Naive B cell (primary cell): ENCODE measurements at regions not wholly inside any gene's neighbourhood (a gene's known extent, or its start where the extent isn't known, plus 50 kb on each side); places are given as distances from the start of the nearest gene placed in this dataset.

Experiments used
- ATAC-seq, 2 donors: fragments of 150-1000 bp; cut with Tn5 transposase; 2 replicates each; pipeline ENCODE4 v1.10.0; 2021; ENCODE audit warnings: low read depth in 2 of 2, mild to moderate bottlenecking in 2 of 2, moderate library complexity in 2 of 2
- DNase-seq: peaks from one replicate; pipeline ENCODE4 v3.0.0; 2022
- H3K27ac Mint-ChIP-seq, 6 donors: one replicate each; pipeline ENCODE4 v1.8.0; 2020 to 2022; ENCODE audit warnings: mild to moderate bottlenecking in 6 of 6, mixed read lengths in 6 of 6, moderate library complexity in 5 of 6, inconsistent platforms in 2 of 6
- H3K27me3 Mint-ChIP-seq, 3 donors: one replicate each; pipeline ENCODE4 v1.8.0; 2021 to 2022; ENCODE audit warnings: mixed read lengths in 3 of 3, mild to moderate bottlenecking in 1 of 3
- H3K36me3 Mint-ChIP-seq, 2 donors: one replicate each; pipeline ENCODE4 v1.8.0; 2020 to 2022; ENCODE audit warnings: mixed read lengths in 2 of 2, inconsistent platforms in 1 of 2, mild to moderate bottlenecking in 1 of 2
- H3K4me1 Mint-ChIP-seq, 3 donors: one replicate each; pipeline ENCODE4 v1.8.0; 2020 to 2022; ENCODE audit warnings: mixed read lengths in 3 of 3, inconsistent platforms in 1 of 3, mild to moderate bottlenecking in 1 of 3, moderate library complexity in 1 of 3
- H3K4me3 Mint-ChIP-seq, 8 donors: one replicate each; pipeline ENCODE4 v1.8.0; 2020 to 2022; ENCODE audit warnings: mild to moderate bottlenecking in 8 of 8, mixed read lengths in 8 of 8, moderate library complexity in 8 of 8, inconsistent platforms in 2 of 8
- H3K9me3 Mint-ChIP-seq, 7 donors: one replicate each; pipeline ENCODE4 v1.8.0; 2020 to 2022; ENCODE audit warnings: mixed read lengths in 7 of 7, mild to moderate bottlenecking in 5 of 7, inconsistent platforms in 2 of 7, moderate library complexity in 1 of 7

DNA sequence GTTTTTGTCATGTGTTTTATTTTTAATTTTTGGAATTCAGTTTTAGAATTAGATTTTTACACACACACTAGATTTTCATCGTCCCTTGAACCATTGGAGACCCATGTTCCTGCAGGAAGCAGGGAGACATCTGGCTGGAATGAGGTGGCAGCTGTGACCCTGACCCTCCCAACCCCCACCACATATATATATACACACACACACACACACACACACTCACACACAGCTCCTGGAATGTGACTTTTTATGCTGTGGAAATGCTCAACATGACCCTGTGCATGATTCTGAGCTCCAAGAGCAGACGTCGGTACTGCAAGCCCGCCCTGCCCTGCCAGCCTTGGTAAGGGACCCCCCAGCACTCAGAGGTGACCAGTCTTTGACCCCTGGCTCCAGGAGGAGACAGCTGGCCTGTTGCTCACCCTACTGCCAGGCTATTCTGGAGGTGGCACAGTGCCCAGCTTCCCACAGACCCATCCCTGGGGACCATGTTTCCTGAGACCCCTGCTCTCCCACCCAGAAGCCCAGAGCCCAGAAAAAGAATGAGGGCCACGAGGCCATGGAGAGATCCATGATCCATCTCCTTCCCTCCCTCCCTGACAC lies 103.2 kb upstream of the VSTM2B start:
- Mint-ChIP-seq H3K4me1 (no peaks in the 10 kb centered on the region), H3K27ac (peak overlapping the region in 1 of 6 donors; percentile 20), H3K27me3 (no peaks in the 10 kb centered on the region), H3K36me3 (no peaks in the 10 kb centered on the region), H3K4me3 (peak overlapping the region in 1 of 8 donors; percentile 67), H3K9me3 (peaks cover 5 to 18% (median 8%) of the 10 kb centered on the region in 7 donors)
- ATAC-seq (no peak), DNase-seq (no peak)

DNA sequence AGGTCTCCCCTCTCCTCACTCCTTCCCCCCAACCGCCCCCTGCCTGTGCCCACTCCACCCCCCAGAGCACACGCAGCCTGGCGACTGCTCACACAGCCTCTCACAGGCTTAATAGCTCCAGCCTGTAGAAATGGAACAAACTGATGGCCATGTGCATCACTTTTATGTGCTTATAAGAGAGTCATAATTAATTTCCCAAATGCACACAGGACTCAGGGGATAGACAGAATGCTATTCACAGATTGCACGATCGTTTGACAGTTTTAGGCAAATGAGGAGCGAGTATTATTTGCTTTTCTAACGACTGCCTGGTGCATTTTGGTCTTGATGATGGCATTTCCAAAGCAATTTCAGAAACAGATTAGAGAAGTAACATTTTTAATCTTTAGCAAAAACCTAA lies 97.7 kb upstream of the VSTM2B start:
- no peak overlapping the region for H3K27ac Mint-ChIP-seq
- no peaks in the 10 kb centered on the region for H3K27me3 Mint-ChIP-seq
- no peaks in the 10 kb centered on the region for H3K4me1 Mint-ChIP-seq
- ATAC-seq (no peak), DNase-seq (no peak)
- no peak overlapping the region for H3K4me3 Mint-ChIP-seq
- no peaks in the 10 kb centered on the region for H3K36me3 Mint-ChIP-seq
- peaks cover 0 to 18% (median 8%) of the 10 kb centered on the region in 7 donors for H3K9me3 Mint-ChIP-seq

DNA sequence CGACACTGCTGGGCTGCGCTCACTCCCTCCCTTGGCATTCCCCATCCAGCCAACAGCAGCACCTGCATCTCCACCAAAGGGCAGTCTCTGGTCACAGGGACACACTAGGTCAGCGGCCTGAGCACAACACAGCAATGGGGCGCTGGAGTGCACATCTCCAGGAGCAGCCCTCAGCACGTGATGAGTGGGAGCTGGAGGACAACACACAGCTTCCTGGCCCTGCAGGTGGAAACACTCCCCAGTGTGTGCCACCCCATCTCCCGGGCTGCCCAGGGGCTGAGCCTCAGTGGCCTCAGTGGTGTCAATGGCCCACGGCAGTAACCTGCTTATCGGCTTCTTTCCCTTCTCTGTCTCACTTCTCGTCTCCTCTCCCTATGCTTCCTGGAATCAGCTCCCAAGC lies 96.8 kb upstream of the VSTM2B start:
- no peaks in the 10 kb centered on the region for H3K36me3 Mint-ChIP-seq
- no peaks in the 10 kb centered on the region for H3K4me1 Mint-ChIP-seq
- DNase-seq (no peak), ATAC-seq (no peak)
- H3K9me3 Mint-ChIP-seq, result peaks cover under 1 to 12% (median 5%) of the 10 kb centered on the region in 7 donors
- H3K4me3 Mint-ChIP-seq, result no peak overlapping the region
- no peak overlapping the region for H3K27ac Mint-ChIP-seq
- no peaks in the 10 kb centered on the region for H3K27me3 Mint-ChIP-seq

DNA sequence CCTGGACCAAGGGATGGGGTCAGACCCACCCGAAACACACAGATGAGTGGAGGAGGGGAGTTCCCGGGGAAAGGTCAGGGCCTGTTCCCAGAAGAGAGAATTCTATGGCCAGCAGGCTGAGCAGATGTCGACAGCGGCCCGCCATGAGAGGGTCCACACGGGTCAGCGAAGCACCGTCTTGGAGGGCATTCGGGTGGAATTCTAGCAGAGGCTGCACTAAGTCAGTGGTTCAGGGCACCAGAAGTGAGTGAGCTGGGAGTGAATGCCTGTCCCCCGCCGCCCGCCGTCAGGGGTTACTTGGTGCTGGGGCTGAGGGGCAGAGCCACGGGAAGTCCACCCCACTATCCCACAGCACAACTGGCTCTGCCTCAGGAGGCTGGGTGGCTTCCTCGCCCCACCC lies 96.2 kb upstream of the VSTM2B start:
- Mint-ChIP-seq H3K4me3 (no peak overlapping the region), H3K9me3 (peaks cover 1 to 12% (median 5%) of the 10 kb centered on the region in 7 donors), H3K4me1 (no peaks in the 10 kb centered on the region), H3K27me3 (no peaks in the 10 kb centered on the region), H3K36me3 (no peaks in the 10 kb centered on the region), H3K27ac (no peak overlapping the region)
- no peak for DNase-seq
- ATAC-seq, result no peak

DNA sequence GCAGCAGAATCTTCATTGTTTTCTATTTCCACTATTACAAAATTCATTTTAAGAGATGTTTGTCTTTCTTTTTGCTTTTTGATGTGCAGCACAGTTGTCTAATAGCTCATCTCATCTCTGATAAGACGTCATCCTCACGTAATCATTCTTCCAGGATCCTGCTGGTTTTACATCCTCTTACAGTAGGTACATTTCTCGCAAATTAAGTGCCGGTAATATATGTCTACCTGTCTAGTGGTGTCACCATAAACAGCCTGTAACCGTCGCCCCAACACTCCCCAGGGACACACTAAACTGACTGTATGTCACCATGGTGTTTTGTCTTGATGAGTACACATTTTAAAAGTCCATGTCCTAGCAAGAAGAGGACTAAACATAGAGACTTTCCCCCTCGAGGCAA lies 94.5 kb upstream of the VSTM2B start:
- Mint-ChIP-seq H3K27me3 (no peaks in the 10 kb centered on the region), H3K36me3 (no peaks in the 10 kb centered on the region), H3K4me3 (no peak overlapping the region), H3K27ac (no peak overlapping the region), H3K4me1 (no peaks in the 10 kb centered on the region), H3K9me3 (peaks cover 3 to 16% (median 5%) of the 10 kb centered on the region in 7 donors)
- no peak for ATAC-seq
- DNase-seq, result no peak

DNA sequence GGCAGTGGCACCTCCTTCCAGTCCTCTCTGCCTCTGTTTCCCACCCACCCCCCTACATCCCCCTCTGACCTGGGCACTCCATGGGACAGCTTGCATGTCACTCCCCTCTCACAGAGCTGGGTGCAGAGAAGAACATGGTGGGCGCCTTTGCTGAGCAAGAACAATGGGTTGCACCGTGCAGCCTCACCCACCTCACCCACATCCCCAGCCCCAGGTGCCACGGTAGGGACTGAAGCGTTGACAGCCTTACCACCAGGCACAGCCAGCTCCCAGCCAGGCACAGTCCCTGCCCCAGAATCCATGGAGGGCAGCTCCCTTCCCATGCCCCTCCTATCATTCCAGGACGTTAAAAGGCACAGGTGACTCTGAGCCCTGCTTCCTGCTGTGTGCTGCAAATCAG lies 93.1 kb upstream of the VSTM2B start:
- Mint-ChIP-seq H3K4me3 (no peak overlapping the region), H3K36me3 (no peaks in the 10 kb centered on the region), H3K9me3 (peaks cover 0 to 16% (median 6%) of the 10 kb centered on the region in 7 donors), H3K27ac (no peak overlapping the region), H3K27me3 (no peaks in the 10 kb centered on the region), H3K4me1 (no peaks in the 10 kb centered on the region)
- no peak for DNase-seq
- ATAC-seq, result no peak

GRCh38 chr19:29436591-29437103 lies 89.1 kb upstream of the VSTM2B start:
- Mint-ChIP-seq H3K4me1 (no peaks in the 10 kb centered on the region), H3K9me3 (peaks cover 1 to 21% (median 10%) of the 10 kb centered on the region in 7 donors), H3K27ac (no peak overlapping the region), H3K27me3 (no peaks in the 10 kb centered on the region), H3K36me3 (no peaks in the 10 kb centered on the region), H3K4me3 (no peak overlapping the region)
- ATAC-seq (no peak), DNase-seq (no peak)

- no peak for ATAC-seq
- DNase-seq, result no peak
- Mint-ChIP-seq H3K4me3 (no peak overlapping the region), H3K4me1 (no peaks in the 10 kb centered on the region), H3K27me3 (no peaks in the 10 kb centered on the region), H3K36me3 (no peaks in the 10 kb centered on the region), H3K27ac (no peak overlapping the region), H3K9me3 (peaks cover 8 to 32% (median 16%) of the 10 kb centered on the region in 7 donors)
Observed at GRCh38 chr19:29439021-29439420, 86.8 kb upstream of the VSTM2B start.

- Mint-ChIP-seq H3K27ac (no peak overlapping the region), H3K36me3 (no peaks in the 10 kb centered on the region), H3K9me3 (peaks cover 7 to 37% (median 16%) of the 10 kb centered on the region in 7 donors), H3K27me3 (no peaks in the 10 kb centered on the region), H3K4me3 (peak overlapping the region in 1 of 8 donors; percentile 5), H3K4me1 (no peaks in the 10 kb centered on the region)
- DNase-seq, result no peak
- ATAC-seq, result no peak
Observed at GRCh38 chr19:29439688-29440550, 85.9 kb upstream of the VSTM2B start.

- Mint-ChIP-seq H3K27ac (no peak overlapping the region), H3K4me1 (no peaks in the 10 kb centered on the region), H3K27me3 (peaks cover 0 to 5% (median 0%) of the 10 kb centered on the region in 3 donors), H3K36me3 (no peaks in the 10 kb centered on the region), H3K9me3 (peaks cover 7 to 31% (median 15%) of the 10 kb centered on the region in 7 donors), H3K4me3 (no peak overlapping the region)
- no peak for ATAC-seq
- no peak for DNase-seq
Observed at GRCh38 chr19:29442094-29442493, 83.7 kb upstream of the VSTM2B start.

- H3K9me3 Mint-ChIP-seq, result peaks cover 4 to 27% (median 14%) of the 10 kb centered on the region in 7 donors
- peaks cover 0 to 5% (median 0%) of the 10 kb centered on the region in 3 donors for H3K27me3 Mint-ChIP-seq
- no peak for ATAC-seq
- no peaks in the 10 kb centered on the region for H3K36me3 Mint-ChIP-seq
- no peaks in the 10 kb centered on the region for H3K4me1 Mint-ChIP-seq
- no peak overlapping the region for H3K27ac Mint-ChIP-seq
- DNase-seq, result no peak
- no peak overlapping the region for H3K4me3 Mint-ChIP-seq
Observed at GRCh38 chr19:29442910-29443309, 82.9 kb upstream of the VSTM2B start.

GRCh38 chr19:29445246-29445645 lies 80.5 kb upstream of the VSTM2B start:
- Mint-ChIP-seq H3K36me3 (no peaks in the 10 kb centered on the region), H3K4me1 (no peaks in the 10 kb centered on the region), H3K9me3 (peaks cover 6 to 34% (median 14%) of the 10 kb centered on the region in 7 donors), H3K27me3 (peaks cover 0 to 9% (median 0%) of the 10 kb centered on the region in 3 donors), H3K4me3 (no peak overlapping the region), H3K27ac (no peak overlapping the region)
- DNase-seq (no peak), ATAC-seq (no peak)

GRCh38 chr19:29446361-29446760 lies 79.4 kb upstream of the VSTM2B start:
- Mint-ChIP-seq H3K9me3 (peaks cover 5 to 28% (median 8%) of the 10 kb centered on the region in 7 donors), H3K27ac (no peak overlapping the region), H3K4me3 (no peak overlapping the region), H3K4me1 (no peaks in the 10 kb centered on the region), H3K36me3 (no peaks in the 10 kb centered on the region), H3K27me3 (peaks cover 0 to 10% (median 0%) of the 10 kb centered on the region in 3 donors)
- no peak for DNase-seq
- ATAC-seq, result no peak

GRCh38 chr19:29448046-29448445 lies 77.7 kb upstream of the VSTM2B start:
- peaks cover 4 to 20% (median 11%) of the 10 kb centered on the region in 7 donors for H3K9me3 Mint-ChIP-seq
- no peak overlapping the region for H3K27ac Mint-ChIP-seq
- ATAC-seq (no peak), DNase-seq (no peak)
- H3K4me1 Mint-ChIP-seq, result no peaks in the 10 kb centered on the region
- no peaks in the 10 kb centered on the region for H3K36me3 Mint-ChIP-seq
- H3K27me3 Mint-ChIP-seq, result peaks cover 0 to 10% (median 0%) of the 10 kb centered on the region in 3 donors
- no peak overlapping the region for H3K4me3 Mint-ChIP-seq
